Hepatocyte (in vitro differentiated cells): ENCODE measurements at regions not wholly inside any gene's neighbourhood (a gene's known extent, or its start where the extent isn't known, plus 50 kb on each side); places are given as distances from the start of the nearest gene placed in this dataset.

Source experiments
- DNase-seq: peaks from one replicate; pipeline ENCODE4 v3.0.0-alpha.2; 2016; ENCODE audit warnings: low spot score
- H2AFZ ChIP-seq: fragments of 200-600 bp; sonication (generic); 2 replicates; pipeline ENCODE4 v1.6.0; 2016; ENCODE audit warnings: antibody characterized with exemption, mild to moderate bottlenecking
- H3K27ac ChIP-seq: fragments of 200-600 bp; sonication (generic); 2 replicates; pipeline ENCODE4 v1.5.1; 2016; ENCODE audit warnings: mild to moderate bottlenecking
- H3K27me3 ChIP-seq: fragments of 200-600 bp; sonication (generic); 2 replicates; pipeline ENCODE4 v1.6.1; 2016
- H3K36me3 ChIP-seq: fragments of 200-600 bp; sonication (generic); replicated peaks from 2 replicates; pipeline ENCODE4 v1.5.1; 2016; ENCODE audit warnings: low read depth; ENCODE audit not compliant: insufficient read depth
- H3K4me1 ChIP-seq: fragments of 200-600 bp; sonication (generic); 2 replicates; pipeline ENCODE4 v1.5.1; 2016; ENCODE audit warnings: mild to moderate bottlenecking, moderate library complexity; ENCODE audit not compliant: insufficient read depth
- H3K4me2 ChIP-seq: fragments of 200-600 bp; sonication (generic); 2 replicates; pipeline ENCODE4 v1.6.0; 2016
- H3K4me3 ChIP-seq: fragments of 200-600 bp; sonication (generic); 2 replicates; pipeline ENCODE4 v1.5.1; 2016; ENCODE audit warnings: mild to moderate bottlenecking
- H3K79me2 ChIP-seq: fragments of 200-600 bp; sonication (generic); 2 replicates; pipeline ENCODE4 v1.6.0; 2017; ENCODE audit warnings: mild to moderate bottlenecking
- H3K9me2 ChIP-seq: fragments of 200-600 bp; sonication (generic); replicated peaks from 2 replicates; pipeline ENCODE4 v1.6.0; 2017; ENCODE audit warnings: mild to moderate bottlenecking; ENCODE audit not compliant: insufficient read depth
- H3K9me3 ChIP-seq: fragments of 200-600 bp; sonication (generic); 2 replicates; pipeline ENCODE4 v1.5.1; 2016; ENCODE audit warnings: low read depth, mild to moderate bottlenecking
- H4K20me1 ChIP-seq: fragments of 200-600 bp; sonication (generic); 2 replicates; pipeline ENCODE4 v1.6.0; 2016; ENCODE audit warnings: mild to moderate bottlenecking; ENCODE audit not compliant: insufficient read depth, poor library complexity, severe bottlenecking
- EZH2 ChIP-seq: fragments of 200-600 bp; sonication (generic); IDR thresholded peaks from 2 replicates; pipeline ENCODE4 v1.6.1; 2016; ENCODE audit warnings: antibody characterized with exemption, mild to moderate bottlenecking, borderline replicate concordance
- EZH2phosphoT487 ChIP-seq: fragments of 200-600 bp; sonication (generic); IDR thresholded peaks from one replicate; pipeline ENCODE4 v1.6.1; 2018; ENCODE audit warnings: antibody characterized with exemption, mild to moderate bottlenecking, low read depth, moderate library complexity; ENCODE audit not compliant: unreplicated experiment, severe bottlenecking
- WGBS: methylation state at CpG from one replicate; pipeline ENCODE4 v1.1.6; 2016; ENCODE audit warnings: low lambda C conversion rate; ENCODE audit errors: missing lambda C conversion rate; 5-methylcytosine and 5-hydroxymethylcytosine counted together
- TF ChIP-seq, protein P1 (sequence below): fragments of 200-600 bp; sonication (generic); IDR thresholded peaks from 2 replicates; pipeline ENCODE4 v1.5.1; 2016; ENCODE audit warnings: antibody characterized with exemption, mild to moderate bottlenecking; ENCODE audit not compliant: poor library complexity

DNA sequence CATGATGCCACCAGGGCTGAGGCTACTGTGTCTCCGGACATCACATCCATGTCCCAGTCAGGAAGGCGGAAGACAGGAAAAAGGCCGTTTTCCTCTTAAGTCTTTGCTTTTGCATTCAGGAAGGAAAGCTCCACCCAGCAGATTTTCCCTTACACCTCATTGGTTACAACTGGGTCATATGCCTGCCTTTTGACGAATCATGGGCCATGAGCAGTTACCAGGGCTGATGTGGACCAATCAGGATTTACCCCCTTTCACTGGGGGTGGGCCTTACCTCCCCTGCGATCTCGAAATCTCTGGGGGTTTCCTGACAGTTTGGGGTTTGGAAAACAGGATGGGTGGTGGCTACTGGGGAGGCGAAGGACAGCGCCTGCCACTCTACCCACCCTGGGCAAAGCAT, 52.5 kb upstream of the GRPEL1 start:
- Histone ChIP-seq H3K9me3 (no peaks in the 10 kb centered on the region), H2AFZ (no peak overlapping the region), H3K4me2 (no peak overlapping the region), H3K27me3 (no peaks in the 10 kb centered on the region), H3K79me2 (no peaks in the 10 kb centered on the region), H3K4me1 (peaks cover 5% of the 10 kb centered on the region), H3K36me3 (no peaks in the 10 kb centered on the region), H3K4me3 (no peak overlapping the region), H3K27ac (no peak overlapping the region), H3K9me2 (no peaks in the 10 kb centered on the region), H4K20me1 (no peaks in the 10 kb centered on the region)
- no peak for DNase-seq
- no peak for TF ChIP-seq EZH2
- TF ChIP-seq, protein P1, sequence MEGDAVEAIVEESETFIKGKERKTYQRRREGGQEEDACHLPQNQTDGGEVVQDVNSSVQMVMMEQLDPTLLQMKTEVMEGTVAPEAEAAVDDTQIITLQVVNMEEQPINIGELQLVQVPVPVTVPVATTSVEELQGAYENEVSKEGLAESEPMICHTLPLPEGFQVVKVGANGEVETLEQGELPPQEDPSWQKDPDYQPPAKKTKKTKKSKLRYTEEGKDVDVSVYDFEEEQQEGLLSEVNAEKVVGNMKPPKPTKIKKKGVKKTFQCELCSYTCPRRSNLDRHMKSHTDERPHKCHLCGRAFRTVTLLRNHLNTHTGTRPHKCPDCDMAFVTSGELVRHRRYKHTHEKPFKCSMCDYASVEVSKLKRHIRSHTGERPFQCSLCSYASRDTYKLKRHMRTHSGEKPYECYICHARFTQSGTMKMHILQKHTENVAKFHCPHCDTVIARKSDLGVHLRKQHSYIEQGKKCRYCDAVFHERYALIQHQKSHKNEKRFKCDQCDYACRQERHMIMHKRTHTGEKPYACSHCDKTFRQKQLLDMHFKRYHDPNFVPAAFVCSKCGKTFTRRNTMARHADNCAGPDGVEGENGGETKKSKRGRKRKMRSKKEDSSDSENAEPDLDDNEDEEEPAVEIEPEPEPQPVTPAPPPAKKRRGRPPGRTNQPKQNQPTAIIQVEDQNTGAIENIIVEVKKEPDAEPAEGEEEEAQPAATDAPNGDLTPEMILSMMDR = no peak
- 85% methylated on average over 8 of the region's 8 CpGs for WGBS

DNA sequence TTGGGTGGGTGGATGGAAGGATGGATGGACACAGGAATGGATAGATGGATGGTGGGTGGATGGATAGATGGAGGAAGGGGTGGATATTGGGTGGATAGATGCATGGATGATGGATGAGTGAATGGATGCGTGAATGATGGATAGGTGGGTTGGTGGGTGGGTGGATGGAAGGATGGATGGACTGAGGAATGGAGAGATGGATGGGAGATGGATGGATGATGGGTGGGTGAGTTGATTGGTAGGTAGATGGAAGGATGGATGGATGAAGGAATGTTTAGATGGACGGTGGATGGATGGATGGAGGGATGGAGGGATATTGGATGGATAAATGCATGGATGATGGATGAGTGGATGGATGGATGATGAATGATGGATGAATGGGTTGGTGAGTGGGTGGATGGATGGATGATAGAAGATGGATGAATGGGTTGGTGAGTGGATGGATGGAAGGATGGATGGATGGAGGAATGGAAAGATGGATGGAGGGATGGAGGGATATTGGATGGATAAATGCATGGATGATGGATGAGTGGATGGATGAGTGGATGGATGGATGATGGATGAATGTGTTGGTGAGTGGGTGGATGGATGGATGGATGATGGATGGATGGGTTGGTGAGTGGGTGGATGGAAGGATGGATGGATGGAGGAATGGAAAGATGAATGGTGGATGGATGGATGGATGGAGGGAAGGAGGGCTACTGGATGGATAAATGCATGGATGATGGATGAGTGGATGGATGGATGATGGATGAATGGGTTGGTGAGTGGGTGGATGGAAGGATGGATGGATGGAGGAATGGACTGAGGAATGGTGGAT, 50.4 kb upstream of the GRPEL1 start:
- H3K27ac ChIP-seq = no peak overlapping the region
- no peaks in the 10 kb centered on the region for H3K79me2 ChIP-seq
- H3K27me3 ChIP-seq = no peaks in the 10 kb centered on the region
- H3K4me3 ChIP-seq = no peak overlapping the region
- no peaks in the 10 kb centered on the region for H4K20me1 ChIP-seq
- TF ChIP-seq, protein P1 = no peak
- TF ChIP-seq EZH2phosphoT487 (no peak), EZH2 (no peak)
- no peak overlapping the region for H2AFZ ChIP-seq
- no peaks in the 10 kb centered on the region for H3K9me2 ChIP-seq
- no peaks in the 10 kb centered on the region for H3K9me3 ChIP-seq
- H3K4me2 ChIP-seq = no peak overlapping the region
- no peaks in the 10 kb centered on the region for H3K4me1 ChIP-seq
- H3K36me3 ChIP-seq = no peaks in the 10 kb centered on the region
- no peak for DNase-seq
- WGBS = 88% methylated on average over 2 of the region's 2 CpGs
